ENCODE measurements at regions not wholly inside any gene's neighbourhood (a gene's known extent, or its start where the extent isn't known, plus 50 kb on each side); places are given as distances from the start of the nearest gene placed in this dataset.

GRCh38 chr21:41012425-41012824 lies 155.5 kb upstream of the BACE2 start:
- DNase-seq (ENCODE audit: low spot score in 2 of 2, unreplicated experiment in 2 of 2), result no peak
- Mint-ChIP-seq H3K27ac (no peak overlapping the region), H3K36me3 (no peaks in the 10 kb centered on the region), H3K4me3 (no peak overlapping the region), H3K4me1 (peaks cover 10% of the 10 kb centered on the region), H3K27me3 (ENCODE audit: low read depth) (no peaks in the 10 kb centered on the region), H3K9me3 (peaks cover 6% of the 10 kb centered on the region)
- no peak for TF ChIP-seq CTCF (IDR thresholded peaks at IDR 0.05; ENCODE audit: unreplicated experiment)

- no peak for TF ChIP-seq CTCF (IDR thresholded peaks at IDR 0.05; ENCODE audit: unreplicated experiment)
- Mint-ChIP-seq H3K4me1 (no peaks in the 10 kb centered on the region), H3K27me3 (ENCODE audit: low read depth) (peaks cover 12% of the 10 kb centered on the region), H3K36me3 (no peaks in the 10 kb centered on the region), H3K9me3 (peaks cover 4% of the 10 kb centered on the region), H3K4me3 (no peak overlapping the region), H3K27ac (no peak overlapping the region)
- no peak for DNase-seq (ENCODE audit: low spot score in 2 of 2, unreplicated experiment in 2 of 2)
These were observed 151.5 kb upstream of the BACE2 start for GRCh38 chr21:41016472-41016871.

- no peak overlapping the region for H3K27ac Mint-ChIP-seq
- peaks cover 4% of the 10 kb centered on the region for H3K9me3 Mint-ChIP-seq
- TF ChIP-seq CTCF (IDR thresholded peaks at IDR 0.05; ENCODE audit: unreplicated experiment), result no peak
- no peaks in the 10 kb centered on the region for H3K36me3 Mint-ChIP-seq
- no peak overlapping the region for H3K4me3 Mint-ChIP-seq
- no peak for DNase-seq (ENCODE audit: low spot score in 2 of 2, unreplicated experiment in 2 of 2)
- H3K27me3 Mint-ChIP-seq (ENCODE audit: low read depth), result peaks cover 22% of the 10 kb centered on the region
- no peaks in the 10 kb centered on the region for H3K4me1 Mint-ChIP-seq
These were observed 149.5 kb upstream of the BACE2 start for GRCh38 chr21:41018431-41018830.

- TF ChIP-seq CTCF (IDR thresholded peaks at IDR 0.05; ENCODE audit: unreplicated experiment), result no peak
- H3K4me3 Mint-ChIP-seq, result no peak overlapping the region
These were observed 144.0 kb upstream of the BACE2 start for GRCh38 chr21:41023936-41024335.

GRCh38 chr21:41024341-41024740 lies 143.6 kb upstream of the BACE2 start:
- peaks cover 22% of the 10 kb centered on the region for H3K27me3 Mint-ChIP-seq (ENCODE audit: low read depth)
- DNase-seq (ENCODE audit: low spot score in 2 of 2, unreplicated experiment in 2 of 2), result no peak
- peaks cover 25% of the 10 kb centered on the region for H3K9me3 Mint-ChIP-seq
- no peak for TF ChIP-seq CTCF (IDR thresholded peaks at IDR 0.05; ENCODE audit: unreplicated experiment)
- no peaks in the 10 kb centered on the region for H3K36me3 Mint-ChIP-seq
- H3K4me1 Mint-ChIP-seq, result peaks cover 9% of the 10 kb centered on the region
- H3K4me3 Mint-ChIP-seq, result no peak overlapping the region
- no peak overlapping the region for H3K27ac Mint-ChIP-seq

More at GRCh38 chr21:41023936-41024335, 144.0 kb upstream of the BACE2 start:
- H3K9me3 Mint-ChIP-seq, result peaks cover 25% of the 10 kb centered on the region
- peaks cover 22% of the 10 kb centered on the region for H3K27me3 Mint-ChIP-seq (ENCODE audit: low read depth)
- H3K36me3 Mint-ChIP-seq, result no peaks in the 10 kb centered on the region
- DNase-seq (ENCODE audit: low spot score in 2 of 2, unreplicated experiment in 2 of 2), result no peak
- peaks cover 9% of the 10 kb centered on the region for H3K4me1 Mint-ChIP-seq
- H3K27ac Mint-ChIP-seq, result no peak overlapping the region

- H3K4me3 Mint-ChIP-seq, result no peak overlapping the region
- H3K27me3 Mint-ChIP-seq (ENCODE audit: low read depth), result peaks cover 21% of the 10 kb centered on the region
- H3K27ac Mint-ChIP-seq, result peak overlapping the region; percentile 18
- no peaks in the 10 kb centered on the region for H3K36me3 Mint-ChIP-seq
- H3K9me3 Mint-ChIP-seq, result peaks cover 25% of the 10 kb centered on the region
- no peak for DNase-seq (ENCODE audit: low spot score in 2 of 2, unreplicated experiment in 2 of 2)
- no peak for TF ChIP-seq CTCF (IDR thresholded peaks at IDR 0.05; ENCODE audit: unreplicated experiment)
- H3K4me1 Mint-ChIP-seq, result peaks cover 9% of the 10 kb centered on the region
These were observed 143.2 kb upstream of the BACE2 start for GRCh38 chr21:41024746-41025254.
